PC-9 (cell line): ENCODE measurements at regions not wholly inside any gene's neighbourhood (a gene's known extent, or its start where the extent isn't known, plus 50 kb on each side); places are given as distances from the start of the nearest gene placed in this dataset.

Experiments
- CTCF ChIP-seq: fragments of 200-600 bp; sonication (generic); conservative IDR thresholded peaks from 2 replicates; pipeline ENCODE4 v1.6.1; 2017; ENCODE audit warnings: mixed run types, antibody characterized with exemption, mild to moderate bottlenecking, moderate library complexity
- EZH2 ChIP-seq: fragments of 200-600 bp; sonication (generic); IDR thresholded peaks from 2 replicates; pipeline ENCODE4 v1.8.0; 2017; ENCODE audit warnings: antibody characterized with exemption, low read depth

- no peak for TF ChIP-seq CTCF
- no peak for TF ChIP-seq EZH2
Observed at GRCh38 chr11:45079943-45080719, 66.3 kb upstream of the PRDM11 start.
